ENCODE measurements at regions not wholly inside any gene's neighbourhood (a gene's known extent, or its start where the extent isn't known, plus 50 kb on each side); places are given as distances from the start of the nearest gene placed in this dataset.
"Not testable (repeated sequence)": the region's sequence is repeated elsewhere in the genome, so short reads cannot be mapped to it uniquely, and the experiment has no call there.

DNA sequence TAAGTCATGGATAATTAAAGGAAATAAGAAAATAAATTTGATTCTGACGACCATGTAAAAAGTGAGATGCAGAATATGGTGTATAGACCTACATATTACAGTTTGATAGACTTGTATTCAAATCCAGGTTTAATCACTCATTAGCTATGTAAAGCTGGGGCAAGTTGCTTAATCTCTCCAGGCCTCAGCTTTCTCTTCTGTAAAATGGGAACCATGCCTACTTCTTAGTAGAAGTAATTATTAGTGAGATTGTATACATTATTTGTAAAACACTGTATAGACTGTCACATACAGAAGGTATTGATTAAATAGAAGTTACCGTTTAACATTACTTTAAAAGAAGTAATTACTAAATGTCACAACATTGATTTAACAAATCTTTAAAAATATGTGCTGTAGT is 392.2 kb downstream of the STK39 start:
- no peak for ATAC-seq
- Mint-ChIP-seq H3K27ac (no peak overlapping the region), H3K36me3 (no peaks in the 10 kb centered on the region), H3K9me3 (peaks cover 0 to 4% of the 10 kb centered on the region in 2 donors)
- DNase-seq (ENCODE audit: low spot score in 2 of 2): no peak

DNA sequence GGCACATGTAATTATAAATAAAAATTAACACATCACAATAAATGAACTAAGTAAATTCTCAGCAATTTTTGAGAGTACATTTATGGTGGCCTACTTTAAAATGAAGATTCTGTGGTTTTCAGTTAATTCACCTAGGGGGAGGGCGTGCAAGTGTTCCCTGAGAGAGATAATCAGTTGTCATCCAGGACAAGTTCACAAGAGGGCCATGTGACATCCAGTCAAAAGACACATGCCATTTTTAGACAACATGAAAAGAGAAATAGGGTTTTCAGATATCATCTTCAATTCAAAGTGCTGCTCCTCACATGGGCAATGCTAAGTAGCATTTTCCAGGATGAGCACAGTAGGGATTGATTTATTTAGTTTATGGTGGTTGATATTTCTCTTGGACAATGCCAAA is 393.7 kb downstream of the STK39 start:
- ATAC-seq (no peak), DNase-seq (ENCODE audit: low spot score in 2 of 2) (no peak)
- Mint-ChIP-seq H3K9me3 (peaks cover 0 to 5% of the 10 kb centered on the region in 2 donors), H3K27ac (no peak overlapping the region), H3K36me3 (no peaks in the 10 kb centered on the region)

DNA sequence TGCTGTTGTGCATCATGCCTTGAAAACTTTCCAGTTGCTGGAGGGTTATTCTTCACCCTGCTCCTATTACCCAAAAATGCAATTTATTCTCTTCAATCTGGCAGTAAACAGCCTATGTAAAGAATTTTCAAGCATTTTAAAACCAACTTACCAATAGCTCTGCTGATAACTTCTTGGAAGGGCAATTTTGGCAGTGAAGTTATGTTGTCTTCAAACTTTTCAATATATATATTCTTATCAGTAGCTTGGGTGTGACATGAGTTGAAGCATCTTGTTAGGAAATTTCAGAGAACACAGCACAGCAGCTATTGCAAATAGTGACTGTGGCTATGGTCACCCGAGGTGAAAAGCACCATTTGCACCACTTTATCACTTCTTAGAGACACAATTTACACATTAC is 395.5 kb downstream of the STK39 start:
- ATAC-seq: no peak
- DNase-seq (ENCODE audit: low spot score in 2 of 2): no peak
- no peak overlapping the region for H3K27ac Mint-ChIP-seq
- H3K36me3 Mint-ChIP-seq: no peaks in the 10 kb centered on the region
- peaks cover 0 to 5% of the 10 kb centered on the region in 2 donors for H3K9me3 Mint-ChIP-seq

DNA sequence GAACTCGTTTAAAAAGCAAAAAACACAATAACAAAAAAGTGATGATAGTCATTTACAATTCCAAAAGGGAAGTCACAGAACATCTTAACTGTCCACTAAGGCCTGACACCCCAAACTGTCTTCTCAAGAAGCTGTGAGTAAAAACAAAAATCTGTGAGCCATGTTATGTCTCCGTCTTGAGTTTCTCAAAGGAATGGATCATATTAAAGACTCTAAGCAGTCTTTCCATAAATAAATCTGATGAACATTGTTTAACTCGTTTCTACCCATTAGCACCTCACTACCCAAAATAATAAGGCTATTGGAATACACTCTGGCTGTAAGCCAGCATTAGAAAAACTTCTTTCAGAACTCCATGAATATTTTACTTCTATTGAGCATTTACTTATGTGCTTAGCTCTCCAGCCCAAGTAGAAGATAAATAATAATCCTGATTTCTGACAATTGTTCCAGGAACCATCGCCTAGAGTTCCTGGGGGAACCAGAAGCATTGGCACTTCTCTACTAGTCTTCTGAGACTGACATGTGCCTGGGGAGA is 396.0 kb downstream of the STK39 start:
- ATAC-seq (no peak), DNase-seq (ENCODE audit: low spot score in 2 of 2) (no peak)
- Mint-ChIP-seq H3K9me3 (peaks cover 0 to 5% of the 10 kb centered on the region in 2 donors), H3K27ac (no peak overlapping the region), H3K36me3 (no peaks in the 10 kb centered on the region)

DNA sequence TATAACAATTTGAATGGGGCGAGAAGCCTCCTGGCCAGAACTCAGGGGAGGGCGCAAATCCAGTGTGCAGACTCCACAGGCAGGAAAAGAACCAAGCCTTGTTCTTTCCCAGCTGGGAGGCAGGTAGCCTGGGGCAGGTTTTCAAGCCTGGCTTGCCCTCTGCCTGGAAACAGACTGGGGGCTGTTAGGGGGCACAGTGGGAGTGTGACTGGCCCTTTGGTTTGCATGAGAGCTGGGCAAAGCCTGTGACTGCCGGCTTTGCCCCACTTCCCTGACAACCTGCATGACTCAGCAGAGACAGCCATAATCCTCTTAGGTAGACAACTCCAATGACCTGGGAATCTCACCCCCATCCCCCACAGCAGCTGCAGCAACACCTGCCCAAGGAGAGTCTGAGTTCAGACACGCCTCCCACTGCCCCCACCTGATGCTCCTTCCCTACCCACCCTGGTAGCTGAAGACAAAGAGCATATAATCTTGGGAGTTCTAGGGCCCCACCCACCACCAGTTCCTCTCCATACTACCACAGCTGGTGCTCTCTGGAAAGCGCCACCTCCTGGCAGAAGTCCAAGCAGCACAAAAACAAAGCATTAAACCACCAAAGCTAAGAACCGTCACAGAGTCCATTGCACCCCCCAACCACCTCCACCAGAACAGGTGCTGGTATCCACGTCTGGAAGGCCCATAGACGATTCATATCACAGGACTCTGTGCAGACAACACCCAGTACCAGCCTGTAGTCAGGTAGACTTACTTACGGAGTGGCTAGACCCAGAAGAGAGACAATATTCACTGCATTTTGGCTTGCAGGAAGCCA is 402.5 kb downstream of the STK39 start:
- H3K27ac Mint-ChIP-seq: no peak overlapping the region
- ATAC-seq (no peak), DNase-seq (ENCODE audit: low spot score in 2 of 2) (no peak)
- H3K36me3 Mint-ChIP-seq: no peaks in the 10 kb centered on the region
- H3K9me3 Mint-ChIP-seq: no peaks in the 10 kb centered on the region

DNA sequence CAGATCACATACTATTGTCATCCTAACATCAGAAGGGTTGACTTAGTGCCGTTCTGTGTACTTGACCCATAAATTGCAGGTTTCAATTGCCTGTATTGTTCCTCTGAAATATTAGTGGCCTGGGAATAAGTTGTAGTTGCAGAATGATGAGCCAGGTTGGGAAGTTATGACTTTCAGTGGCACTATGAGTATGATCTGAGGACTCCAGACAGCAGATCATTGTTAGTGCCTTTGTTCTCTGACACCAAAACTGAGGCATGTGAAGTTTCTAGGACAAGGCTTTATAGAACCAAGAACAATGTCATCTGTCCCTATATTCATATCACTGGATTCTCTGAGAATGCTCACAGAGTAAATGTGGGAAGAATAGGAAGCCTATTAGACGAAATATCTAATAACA is 403.7 kb downstream of the STK39 start:
- DNase-seq (ENCODE audit: low spot score in 2 of 2): no peak
- no peaks in the 10 kb centered on the region for H3K36me3 Mint-ChIP-seq
- no peak for ATAC-seq
- no peaks in the 10 kb centered on the region for H3K9me3 Mint-ChIP-seq
- no peak overlapping the region for H3K27ac Mint-ChIP-seq

DNA sequence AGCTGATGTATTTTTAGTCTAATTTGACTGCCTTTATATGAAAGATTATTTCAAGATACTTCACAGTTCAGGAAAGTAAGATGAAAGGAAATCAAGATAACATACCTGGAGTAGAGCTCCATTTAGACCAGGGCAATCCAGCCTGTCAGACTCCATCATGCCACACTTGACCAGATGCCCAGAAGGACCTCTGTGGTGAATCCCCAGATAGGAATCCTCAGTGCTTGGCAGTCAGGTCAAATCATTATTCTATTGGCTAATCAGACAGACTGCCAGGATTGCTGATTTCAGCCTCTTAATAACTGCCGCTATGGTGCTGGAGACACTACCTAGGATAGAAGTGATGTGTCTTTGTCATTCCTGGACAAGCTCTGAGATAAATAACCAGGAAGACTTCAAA is 404.2 kb downstream of the STK39 start:
- no peaks in the 10 kb centered on the region for H3K9me3 Mint-ChIP-seq
- H3K36me3 Mint-ChIP-seq: no peaks in the 10 kb centered on the region
- DNase-seq (ENCODE audit: low spot score in 2 of 2) (no peak), ATAC-seq (no peak)
- H3K27ac Mint-ChIP-seq: no peak overlapping the region

DNA sequence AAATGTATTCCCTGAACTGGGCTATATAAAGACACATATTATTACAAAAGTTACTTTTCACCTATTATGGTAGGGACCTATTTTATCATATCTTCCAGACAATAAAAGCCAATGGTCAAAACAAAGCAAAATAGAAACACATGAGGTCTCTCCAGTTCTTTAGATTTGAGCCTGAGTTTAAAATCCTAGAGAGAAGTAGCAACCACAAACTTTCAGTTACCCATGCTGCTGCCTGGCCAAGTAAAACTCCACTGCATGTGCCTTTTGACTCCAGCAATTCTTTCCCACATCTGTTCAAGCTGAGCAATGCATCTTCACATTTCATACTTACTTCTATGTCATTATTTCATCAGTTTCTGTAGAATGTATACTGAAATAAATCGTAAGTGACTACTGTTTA is 405.3 kb downstream of the STK39 start:
- no peaks in the 10 kb centered on the region for H3K36me3 Mint-ChIP-seq
- no peak for DNase-seq (ENCODE audit: low spot score in 2 of 2)
- no peaks in the 10 kb centered on the region for H3K9me3 Mint-ChIP-seq
- H3K27ac Mint-ChIP-seq: no peak overlapping the region
- ATAC-seq: no peak

DNA sequence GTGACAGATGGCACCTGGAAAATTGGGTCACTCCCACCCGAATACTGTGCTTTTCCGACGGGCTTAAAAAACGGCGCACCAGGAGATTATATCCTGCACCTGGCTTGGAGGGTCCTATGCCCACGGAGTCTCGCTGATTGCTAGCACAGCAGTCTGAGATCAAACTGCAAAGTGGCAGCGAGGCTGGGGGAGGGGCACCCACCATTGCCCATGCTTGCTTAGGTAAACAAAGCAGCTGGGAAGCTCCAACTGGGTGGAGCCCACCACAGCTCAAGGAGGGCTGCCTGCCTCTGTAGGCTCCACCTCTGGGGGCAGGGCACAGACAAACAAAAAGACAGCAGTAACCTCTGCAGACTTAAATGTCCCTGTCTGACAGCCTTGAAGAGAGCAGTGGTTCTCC is 412.1 kb downstream of the STK39 start:
- H3K27ac Mint-ChIP-seq; DNase-seq (ENCODE audit: low spot score in 2 of 2); H3K9me3 Mint-ChIP-seq; ATAC-seq; H3K36me3 Mint-ChIP-seq: not testable (repeated sequence)

DNA sequence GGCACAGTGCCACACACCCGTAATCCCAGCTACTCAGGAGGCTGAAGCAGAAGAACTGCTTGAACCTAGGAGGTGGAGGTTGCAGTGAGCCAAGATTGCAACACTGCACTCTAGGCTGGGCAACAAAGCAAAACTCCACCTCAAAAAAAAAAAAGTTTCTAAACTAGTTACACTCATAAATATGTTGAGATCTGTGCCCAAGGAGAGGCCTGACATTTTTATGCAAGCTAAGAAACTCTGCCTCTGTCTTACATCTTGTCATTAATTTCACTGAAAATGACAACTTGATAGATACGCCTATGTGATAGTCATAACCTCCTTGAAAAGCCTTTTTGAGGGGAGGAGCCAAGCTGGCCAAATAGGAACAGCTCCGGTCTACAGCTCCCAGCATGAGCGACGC is 412.7 kb downstream of the STK39 start:
- ATAC-seq (no peak), DNase-seq (ENCODE audit: low spot score in 2 of 2) (no peak)
- H3K27ac Mint-ChIP-seq: no peak overlapping the region
- no peaks in the 10 kb centered on the region for H3K36me3 Mint-ChIP-seq
- peaks cover 0 to 4% of the 10 kb centered on the region in 2 donors for H3K9me3 Mint-ChIP-seq

DNA sequence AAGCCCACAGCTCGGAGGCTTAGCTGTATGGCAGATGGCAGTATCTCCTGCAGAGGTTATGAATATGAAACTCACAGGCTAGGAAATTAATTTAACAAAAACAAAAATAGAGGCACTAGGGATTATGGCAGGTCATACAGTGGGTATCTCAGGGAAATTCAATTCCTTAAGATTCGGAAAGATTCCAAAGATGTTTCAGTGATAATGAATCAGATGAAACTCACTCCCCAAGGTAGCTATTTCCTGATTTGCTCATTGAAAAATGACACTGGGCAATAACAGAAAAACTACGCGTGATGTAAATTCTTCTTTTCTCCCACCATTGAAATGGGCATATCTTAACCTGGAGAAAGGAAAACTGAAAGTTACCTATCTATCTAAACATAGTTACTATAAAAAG is 414.1 kb downstream of the STK39 start:
- H3K27ac Mint-ChIP-seq: no peak overlapping the region
- ATAC-seq: no peak
- peaks cover 0 to 4% of the 10 kb centered on the region in 2 donors for H3K9me3 Mint-ChIP-seq
- DNase-seq (ENCODE audit: low spot score in 2 of 2): no peak
- no peaks in the 10 kb centered on the region for H3K36me3 Mint-ChIP-seq

DNA sequence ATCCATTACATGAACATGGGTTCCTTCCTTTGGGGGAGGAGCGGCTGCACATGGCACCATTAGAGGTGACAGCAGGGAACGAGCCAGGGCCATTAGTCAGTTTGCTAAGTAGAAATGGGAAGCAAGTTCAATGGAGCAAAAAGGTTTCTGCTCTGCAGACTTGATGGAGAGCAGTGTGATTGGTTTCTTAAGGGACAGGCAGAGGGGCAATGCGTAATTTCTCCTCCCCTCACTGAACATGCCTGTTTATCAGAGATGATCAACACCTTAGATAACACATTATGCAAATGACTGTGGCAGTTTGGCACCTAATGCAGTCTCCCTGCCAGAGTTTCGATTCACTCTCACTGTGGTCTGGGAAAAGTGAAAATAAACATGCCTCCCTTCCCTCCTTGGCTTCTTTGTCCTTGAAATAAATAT is 414.5 kb downstream of the STK39 start:
- H3K36me3 Mint-ChIP-seq: no peaks in the 10 kb centered on the region
- H3K9me3 Mint-ChIP-seq: peaks cover 0 to 4% of the 10 kb centered on the region in 2 donors
- no peak overlapping the region for H3K27ac Mint-ChIP-seq
- ATAC-seq (no peak), DNase-seq (ENCODE audit: low spot score in 2 of 2) (no peak)

DNA sequence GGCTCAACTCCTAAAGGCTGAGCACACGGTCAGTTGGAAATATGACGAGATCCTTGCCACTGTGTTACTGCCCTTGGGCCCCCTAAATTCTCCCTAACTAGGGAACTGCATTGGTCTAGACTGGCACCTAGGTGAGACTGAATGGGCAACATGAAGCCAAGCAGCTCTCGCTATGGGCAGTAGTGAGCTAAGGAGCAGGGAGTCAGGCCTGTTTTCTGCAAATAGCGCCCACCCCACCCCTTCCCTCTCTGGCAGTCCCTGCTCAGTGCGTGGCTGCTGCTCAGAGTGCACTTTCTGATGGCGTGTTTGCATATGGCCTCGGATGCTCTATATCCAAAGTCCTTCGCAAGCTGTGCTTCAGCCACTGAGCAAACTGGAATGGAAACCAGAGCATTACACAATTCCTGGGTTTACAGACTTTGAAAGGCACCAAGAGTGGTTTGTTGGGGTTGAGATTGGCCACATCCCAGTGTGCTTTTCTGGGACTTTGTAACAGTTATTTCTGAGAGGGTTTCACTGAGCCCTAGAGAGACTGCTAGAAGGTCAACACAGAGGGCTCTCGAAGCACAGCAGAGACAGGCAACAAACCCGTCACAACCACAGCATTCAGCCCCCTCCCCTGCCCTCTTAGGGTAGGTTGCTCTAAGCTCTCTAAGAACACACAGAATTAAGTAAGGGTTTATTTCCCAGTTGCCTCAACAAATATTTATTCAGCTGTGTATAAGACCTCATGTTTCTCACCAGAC is 419.9 kb downstream of the STK39 start:
- ATAC-seq: no peak
- DNase-seq (ENCODE audit: low spot score in 2 of 2): no peak
- Mint-ChIP-seq H3K9me3 (no peaks in the 10 kb centered on the region), H3K27ac (no peak overlapping the region), H3K36me3 (no peaks in the 10 kb centered on the region)

DNA sequence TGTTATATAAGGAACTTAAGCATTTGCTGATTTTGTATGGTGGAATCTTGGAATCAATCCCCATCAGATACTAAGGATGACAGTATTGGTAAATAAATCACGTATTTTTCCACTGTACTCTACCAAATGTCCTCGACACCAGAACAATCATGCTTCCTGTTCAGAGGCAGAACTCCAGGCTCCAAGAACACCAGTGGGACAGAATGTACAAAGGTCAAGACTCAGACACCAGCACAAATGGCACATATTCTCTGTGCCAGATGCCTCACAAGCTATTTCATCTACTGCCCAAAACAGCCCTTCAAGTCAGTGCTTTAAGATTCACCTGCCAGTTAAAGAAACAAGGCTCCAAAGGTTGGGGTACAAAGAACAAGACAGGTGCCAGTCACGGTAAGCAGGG is 420.5 kb downstream of the STK39 start:
- Mint-ChIP-seq H3K27ac (no peak overlapping the region), H3K36me3 (no peaks in the 10 kb centered on the region), H3K9me3 (no peaks in the 10 kb centered on the region)
- no peak for DNase-seq (ENCODE audit: low spot score in 2 of 2)
- no peak for ATAC-seq

DNA sequence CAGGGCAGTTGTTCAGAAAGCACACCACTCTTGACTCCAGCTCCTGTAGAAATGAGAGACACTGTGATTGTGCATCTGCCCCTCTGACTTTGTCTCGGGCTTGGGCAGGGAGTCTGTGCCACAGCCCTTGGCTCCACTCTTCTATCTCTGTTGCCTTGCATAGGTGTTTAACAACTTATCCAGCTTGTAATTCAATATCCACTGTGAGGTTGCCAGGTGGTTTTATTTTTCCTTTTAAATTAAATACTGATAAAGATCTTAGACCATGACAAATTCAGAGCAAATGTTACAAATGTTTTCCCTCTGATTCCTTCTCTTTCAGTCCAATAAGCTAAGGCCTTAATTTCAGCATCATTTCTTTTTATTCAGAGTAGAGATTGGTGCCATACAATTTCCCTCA is 421.7 kb downstream of the STK39 start:
- DNase-seq (ENCODE audit: low spot score in 2 of 2) (no peak), ATAC-seq (no peak)
- Mint-ChIP-seq H3K36me3 (no peaks in the 10 kb centered on the region), H3K27ac (no peak overlapping the region), H3K9me3 (no peaks in the 10 kb centered on the region)

DNA sequence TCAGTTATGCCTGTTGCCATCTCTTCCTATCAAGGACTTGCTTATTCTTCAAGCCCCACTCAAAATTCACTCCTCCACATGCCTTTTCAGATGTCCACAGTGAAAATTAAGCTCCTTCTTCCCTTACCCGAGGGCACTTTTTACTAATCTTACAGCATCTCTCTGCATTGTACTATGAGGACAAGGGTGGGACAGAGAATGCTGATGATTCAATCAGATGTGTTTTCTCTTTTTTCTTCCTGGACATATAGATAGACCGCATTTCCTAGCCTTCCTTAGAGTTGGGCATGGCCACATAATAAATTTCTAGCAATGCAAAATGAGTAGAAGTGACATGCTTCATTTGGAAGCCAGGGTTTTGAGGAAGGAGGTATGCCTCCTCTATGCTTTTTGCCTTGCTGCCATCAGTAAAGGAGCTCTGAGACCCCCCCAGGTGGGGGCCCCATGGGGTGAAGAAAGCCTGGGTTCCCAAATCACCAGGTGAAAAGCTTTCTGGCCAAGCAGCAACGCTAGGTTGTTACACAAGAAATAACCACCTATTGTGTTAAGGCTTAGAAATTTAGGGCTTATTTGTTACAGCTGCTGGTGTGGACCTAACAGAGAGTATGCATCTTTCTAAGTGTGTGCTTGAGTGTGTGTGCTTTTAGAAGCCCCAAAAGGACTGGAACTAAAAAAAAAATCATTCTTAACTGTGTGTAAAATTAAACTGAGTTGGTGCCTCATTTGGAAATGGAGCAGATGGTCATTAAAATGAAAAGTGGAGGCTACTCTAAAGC is 424.5 kb downstream of the STK39 start:
- DNase-seq (ENCODE audit: low spot score in 2 of 2) (no peak), ATAC-seq (no peak)
- Mint-ChIP-seq H3K9me3 (no peaks in the 10 kb centered on the region), H3K36me3 (no peaks in the 10 kb centered on the region), H3K27ac (no peak overlapping the region)

DNA sequence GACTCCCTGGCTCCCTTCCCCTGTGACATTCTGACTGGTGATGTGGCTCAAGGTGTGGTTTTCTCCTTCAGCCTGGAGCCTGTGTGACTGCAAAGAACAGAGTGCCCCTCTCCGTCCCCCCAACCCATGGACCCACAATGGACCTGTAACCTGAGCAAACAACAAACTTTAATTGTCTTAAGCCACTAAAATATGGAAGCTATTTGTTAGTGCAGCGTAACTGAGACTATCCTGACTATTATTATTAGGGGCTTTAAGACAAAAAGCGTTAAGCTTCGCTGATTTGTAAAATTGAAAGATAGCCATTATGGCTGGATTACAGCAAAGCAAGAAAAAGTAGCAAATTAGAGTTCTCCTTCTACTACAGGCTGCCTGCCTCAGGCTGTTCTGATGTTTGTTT is 426.9 kb downstream of the STK39 start:
- DNase-seq (ENCODE audit: low spot score in 2 of 2) (no peak), ATAC-seq (no peak)
- Mint-ChIP-seq H3K9me3 (no peaks in the 10 kb centered on the region), H3K27ac (no peak overlapping the region), H3K36me3 (no peaks in the 10 kb centered on the region)

Data from activated naive CD4-positive, alpha-beta T cell treated with anti-CD3 and anti-CD28 coated beads, Interleukin-2, amount 50 U/mL, for 72 hours (primary cell).